Motor neuron (in vitro differentiated cells): ENCODE measurements at regions not wholly inside any gene's neighbourhood (a gene's known extent, or its start where the extent isn't known, plus 50 kb on each side); places are given as distances from the start of the nearest gene placed in this dataset.
A peak's percentile ranks its signal among the peaks of the same experiment; 100 is the strongest.
"Not testable (repeated sequence)": the region's sequence is repeated elsewhere in the genome, so short reads cannot be mapped to it uniquely, and the experiment has no call there.

Experiments
- ATAC-seq, 8 experiments: fragments of 200-7000 bp; cut with Tn5 transposase; replicated peaks in 6 of 8; 2 replicates each; pipeline ENCODE4 v1.8.0; 2021; ENCODE audit warnings: mild to moderate bottlenecking in 8 of 8, moderate library complexity in 8 of 8
- H3K27ac ChIP-seq, 2 donors: fragments of 250-450 bp; sonication (Bioruptor Pico); 2 replicates each; pipeline ENCODE4 v1.9.0; 2021; ENCODE audit warnings: antibody characterized with exemption in 2 of 2, mild to moderate bottlenecking in 2 of 2, moderate library complexity in 1 of 2
- H3K4me1 ChIP-seq, 2 donors: fragments of 250-450 bp; sonication (Bioruptor Pico); replicated peaks in 1 of 2; 2 replicates each; pipeline ENCODE4 v1.6.1; 2021; ENCODE audit warnings: antibody characterized with exemption in 2 of 2, mild to moderate bottlenecking in 2 of 2, moderate library complexity in 1 of 2
- H3K4me3 ChIP-seq, 5 donors: fragments of 250-450 bp; sonication (Bioruptor Pico); 2 replicates each; pipeline ENCODE4 v1.9.0; 2021; ENCODE audit warnings: antibody characterized with exemption in 5 of 5, mild to moderate bottlenecking in 5 of 5, moderate library complexity in 4 of 5
- WGBS, 10 experiments: fragments of 450-650 bp; shearing (Covaris generic); methylation state at CpG; one replicate each; pipeline ENCODE4 v1.0.0; 2022; 5-methylcytosine and 5-hydroxymethylcytosine counted together
- in situ Hi-C, 9 experiments: fragments of 400-800 bp; cut with MboI; loops; one replicate each; pipeline ENCODE4 v1.15.0; 2021; ENCODE audit warnings: low sequenced_read_pairs in 9 of 9, low pct_unique_long_range_greater_than_20kb in 2 of 9; ENCODE audit not compliant: unreplicated experiment in 9 of 9

- in situ Hi-C loops, result loop anchor here (25.0 kb wide), 5 partner anchors 111 to 536 kb away; no protein-coding TSS in a partner anchor
- H3K4me1 ChIP-seq, result peaks cover 6 to 13% of the 10 kb centered on the region in 2 donors
- no peak overlapping the region for H3K4me3 ChIP-seq
- 0 to 29% (median 6%) methylated on average over 1 to 8 of the region's 14 CpGs; no CpG with 5 or more reads in 6 of the 10 experiments for WGBS, 10 experiments
- no peak overlapping the region for H3K27ac ChIP-seq
- peak; percentile 30 to 85 (median 43) for ATAC-seq
Observed at GRCh38 chr2:64873472-64873924, 115.7 kb upstream of the SLC1A4 start.

DNA sequence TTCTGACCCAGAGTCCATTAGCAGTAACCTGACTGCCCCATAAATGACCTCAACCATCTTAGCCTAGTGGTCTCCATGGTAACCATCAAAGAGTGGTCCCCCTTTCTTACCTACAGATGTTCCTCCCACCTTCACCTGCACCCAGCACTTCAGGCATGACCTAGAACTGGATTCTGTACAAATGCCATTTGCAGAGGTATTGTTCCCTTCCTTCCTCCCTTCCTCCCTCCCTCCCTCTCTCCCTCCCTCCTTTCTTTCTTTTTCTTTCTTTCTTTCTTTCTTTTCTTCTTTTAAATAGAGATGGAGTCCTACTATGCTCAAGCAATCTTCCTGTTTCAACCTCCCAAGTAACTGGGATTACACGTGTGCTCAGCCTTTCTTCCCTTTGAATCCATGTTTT lies 114.6 kb upstream of the SLC1A4 start:
- Histone ChIP-seq H3K4me1 (peaks cover 6 to 13% of the 10 kb centered on the region in 2 donors), H3K4me3 (no peak overlapping the region), H3K27ac (no peak overlapping the region)
- 33 to 100% (median 81%) methylated on average over 1 of the region's 1 CpG for WGBS, 10 experiments
- in situ Hi-C loops, result loop anchor here (25.0 kb wide), 5 partner anchors 112 to 537 kb away; no protein-coding TSS in a partner anchor
- ATAC-seq, result no peak

- Histone ChIP-seq H3K4me3 (no peak overlapping the region), H3K4me1 (peaks cover 6 to 13% of the 10 kb centered on the region in 2 donors), H3K27ac (no peak overlapping the region)
- no peak for ATAC-seq
- 0 to 94% (median 50%) methylated on average over 1 to 2 of the region's 2 CpGs for WGBS, 10 experiments
- in situ Hi-C loops, result loop anchor here in 1 of 9 experiments (25.0 kb wide), 1 partner anchor 838 kb away; no protein-coding TSS in a partner anchor
Observed at GRCh38 chr2:64875368-64875767, 113.8 kb upstream of the SLC1A4 start.

DNA sequence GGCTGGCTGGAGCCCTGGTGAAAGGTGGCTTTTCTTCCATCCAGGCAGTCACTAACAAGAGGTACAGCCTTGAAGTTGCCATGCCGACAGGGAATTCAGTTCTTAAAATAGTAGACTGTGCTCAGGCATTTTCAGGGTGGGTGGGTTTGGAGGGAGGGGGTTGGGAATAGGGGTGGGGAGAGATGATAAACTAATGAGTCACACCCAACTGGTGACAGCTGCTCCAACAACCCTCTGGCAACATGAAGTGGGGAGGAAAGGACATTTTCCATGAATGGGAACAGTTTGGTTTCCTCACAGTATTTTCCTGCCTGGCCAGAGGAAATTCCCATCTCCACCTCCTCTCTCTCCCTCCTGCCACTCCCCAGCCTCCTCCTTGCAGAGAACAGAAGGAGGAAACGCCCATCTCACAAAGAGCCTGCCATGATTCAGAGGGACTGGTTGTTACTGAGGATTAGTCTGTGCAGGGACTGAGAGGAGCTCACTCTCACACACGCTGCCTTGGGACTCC lies 113.0 kb upstream of the SLC1A4 start:
- H3K4me3 ChIP-seq, result no peak overlapping the region
- 0 to 17% (median 0%) methylated on average over 1 of the region's 3 CpGs; no CpG with 5 or more reads in 5 of the 10 experiments for WGBS, 10 experiments
- in situ Hi-C loops, result loop anchor here in 1 of 9 experiments (25.0 kb wide), 1 partner anchor 839 kb away; no protein-coding TSS in a partner anchor
- H3K27ac ChIP-seq, result no peak overlapping the region
- peak; percentile 92 to 94 (median 93) for ATAC-seq
- peaks cover 6 to 13% of the 10 kb centered on the region in 2 donors for H3K4me1 ChIP-seq

DNA sequence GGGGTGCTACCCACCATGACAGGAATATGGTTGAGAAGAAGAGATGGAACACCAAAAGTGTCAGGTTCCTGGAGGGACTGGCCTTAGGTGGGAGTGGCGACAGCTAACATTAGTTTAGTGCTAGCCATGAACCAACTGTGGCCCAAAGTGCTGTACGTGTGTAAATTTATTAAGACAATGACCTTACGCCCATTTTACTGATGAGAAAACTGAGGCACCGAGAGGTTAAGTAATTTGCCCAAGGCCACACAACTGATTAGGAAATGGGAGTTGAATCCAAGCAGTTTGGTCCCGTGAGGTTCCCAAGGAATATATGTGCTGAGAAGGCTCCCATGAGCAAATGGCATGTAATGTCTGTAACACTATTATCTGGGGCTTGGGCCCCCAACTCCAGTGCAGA lies 109.5 kb upstream of the SLC1A4 start:
- ATAC-seq, result no peak
- Histone ChIP-seq H3K4me1 (peaks cover 6 to 10% of the 10 kb centered on the region in 2 donors), H3K4me3 (no peak overlapping the region), H3K27ac (no peak overlapping the region)
- 88 to 100% (median 93%) methylated on average over 1 to 4 of the region's 5 CpGs; no CpG with 5 or more reads in 3 of the 10 experiments for WGBS, 10 experiments
- in situ Hi-C loops, result loop anchor here in 1 of 9 experiments (25.0 kb wide), 1 partner anchor 842 kb away; no protein-coding TSS in a partner anchor

DNA sequence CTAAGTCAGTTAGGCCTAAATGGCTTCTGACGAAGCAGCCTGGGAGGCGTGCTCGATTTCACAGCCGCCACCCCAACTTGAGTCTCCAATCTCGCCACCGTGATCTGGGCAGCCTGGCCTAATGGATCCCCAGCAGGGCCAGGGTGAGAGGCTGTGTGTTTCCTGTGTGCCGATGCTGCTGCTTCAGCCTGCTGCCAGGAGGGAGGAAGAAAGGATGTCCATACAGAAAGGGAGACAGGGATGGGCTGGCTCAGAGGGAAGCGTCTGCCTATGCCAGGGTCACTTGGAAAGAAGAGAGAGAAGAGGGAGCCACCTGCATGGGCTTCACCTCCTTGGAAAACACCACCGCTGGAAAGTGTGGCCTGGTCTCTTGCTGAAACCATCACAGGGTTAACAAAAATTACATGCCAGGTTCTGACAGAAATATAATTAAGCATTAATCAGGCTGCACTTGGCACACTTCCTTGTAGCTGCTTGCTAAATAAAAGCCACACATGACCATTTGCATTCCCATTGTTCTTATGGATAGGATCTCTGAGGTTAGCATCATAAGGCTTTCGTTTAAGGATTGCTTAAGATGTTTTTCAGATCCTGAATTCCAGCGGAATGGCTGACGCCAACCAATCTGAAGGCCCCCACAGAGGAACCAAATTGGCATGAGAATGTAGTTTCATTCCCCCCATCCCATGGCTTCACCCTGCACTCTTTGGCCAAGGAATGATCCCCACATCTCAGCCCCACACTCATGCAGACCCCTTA lies 108.8 kb upstream of the SLC1A4 start:
- Histone ChIP-seq H3K27ac (no peak overlapping the region), H3K4me3 (no peak overlapping the region), H3K4me1 (peaks cover 6 to 10% of the 10 kb centered on the region in 2 donors)
- in situ Hi-C loops, result loop anchor here in 1 of 9 experiments (25.0 kb wide), 1 partner anchor 843 kb away; no protein-coding TSS in a partner anchor
- 0 to 100% (median 61%) methylated on average over 1 to 12 of the region's 12 CpGs; no CpG with 5 or more reads in 1 of the 10 experiments for WGBS, 10 experiments
- ATAC-seq, result no peak

DNA sequence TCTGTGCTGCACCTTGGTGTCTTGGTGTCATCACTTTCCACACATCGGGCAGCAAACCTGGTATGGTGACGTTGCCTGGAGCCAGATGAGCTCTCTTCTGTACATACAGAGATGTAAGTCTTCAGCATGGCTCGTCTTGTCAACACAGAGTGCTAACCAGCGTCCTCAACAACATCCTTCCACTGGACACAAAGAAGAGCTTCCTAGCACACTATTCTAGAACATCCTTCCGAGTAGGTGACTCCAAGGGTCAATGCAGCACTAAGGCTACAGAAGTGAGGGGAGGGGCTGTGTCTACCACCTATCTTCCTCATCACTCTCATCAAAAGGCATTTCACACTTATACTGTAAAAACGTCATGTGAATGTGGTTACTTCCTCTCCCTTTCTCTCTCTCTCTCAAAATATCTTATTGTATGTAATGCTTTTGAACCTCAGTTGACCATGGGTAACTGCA lies 108.1 kb upstream of the SLC1A4 start:
- Histone ChIP-seq H3K4me1 (peaks cover 6% of the 10 kb centered on the region in 2 donors), H3K27ac (no peak overlapping the region), H3K4me3 (no peak overlapping the region)
- ATAC-seq, result no peak
- in situ Hi-C loops, result loop anchor here in 1 of 9 experiments (25.0 kb wide), 1 partner anchor 844 kb away; no protein-coding TSS in a partner anchor
- WGBS, 10 experiments, result 17 to 93% (median 88%) methylated on average over 1 to 5 of the region's 6 CpGs; no CpG with 5 or more reads in 5 of the 10 experiments

GRCh38 chr2:64887565-64887964 lies 101.6 kb upstream of the SLC1A4 start:
- in situ Hi-C loops, result loop anchor here in 1 of 9 experiments (25.0 kb wide), 1 partner anchor 850 kb away; no protein-coding TSS in a partner anchor
- Histone ChIP-seq H3K4me1 (no peaks in the 10 kb centered on the region), H3K27ac (no peak overlapping the region), H3K4me3 (no peak overlapping the region)
- no peak for ATAC-seq
- 70 to 100% (median 87%) methylated on average over 1 to 4 of the region's 5 CpGs; no CpG with 5 or more reads in 2 of the 10 experiments for WGBS, 10 experiments

GRCh38 chr2:64888591-64889309 lies 100.4 kb upstream of the SLC1A4 start:
- ATAC-seq, result peak in 2 of 8 experiments; percentile 44 to 66
- H3K4me3 ChIP-seq, result no peak overlapping the region
- H3K27ac ChIP-seq, result no peak overlapping the region
- H3K4me1 ChIP-seq, result no peaks in the 10 kb centered on the region
- 0 to 100% (median 89%) methylated on average over 1 to 6 of the region's 11 CpGs; no CpG with 5 or more reads in 3 of the 10 experiments for WGBS, 10 experiments
- in situ Hi-C loops, result loop anchor here in 1 of 9 experiments (25.0 kb wide), 1 partner anchor 851 kb away; no protein-coding TSS in a partner anchor

DNA sequence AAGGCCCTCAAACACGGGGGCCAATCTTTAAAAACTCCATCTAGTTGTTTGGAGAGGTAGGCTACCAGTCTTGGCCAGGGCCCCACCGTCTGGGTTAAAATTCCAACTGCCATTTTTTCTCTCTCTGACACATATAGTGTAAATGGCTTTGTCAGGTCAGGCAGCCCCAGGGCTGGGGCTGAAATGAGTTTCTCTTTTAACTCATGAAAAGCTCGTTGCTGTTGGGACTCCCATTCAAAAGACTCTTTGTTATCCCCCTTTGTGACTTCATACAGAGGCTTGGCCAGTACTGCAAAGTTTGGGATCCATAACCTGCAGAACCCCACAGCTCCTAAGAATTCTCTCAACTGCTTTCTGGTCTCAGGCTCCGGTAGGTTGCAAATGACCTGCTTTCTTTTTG lies 99.4 kb upstream of the SLC1A4 start:
- H3K27ac ChIP-seq, result no peak overlapping the region
- WGBS, 10 experiments, result 0 to 50% (median 30%) methylated on average over 1 to 3 of the region's 4 CpGs; no CpG with 5 or more reads in 3 of the 10 experiments
- H3K4me1 ChIP-seq, result no peaks in the 10 kb centered on the region
- no peak overlapping the region for H3K4me3 ChIP-seq
- ATAC-seq, result no peak
- in situ Hi-C loops, result loop anchor here in 1 of 9 experiments (25.0 kb wide), 1 partner anchor 853 kb away; no protein-coding TSS in a partner anchor

DNA sequence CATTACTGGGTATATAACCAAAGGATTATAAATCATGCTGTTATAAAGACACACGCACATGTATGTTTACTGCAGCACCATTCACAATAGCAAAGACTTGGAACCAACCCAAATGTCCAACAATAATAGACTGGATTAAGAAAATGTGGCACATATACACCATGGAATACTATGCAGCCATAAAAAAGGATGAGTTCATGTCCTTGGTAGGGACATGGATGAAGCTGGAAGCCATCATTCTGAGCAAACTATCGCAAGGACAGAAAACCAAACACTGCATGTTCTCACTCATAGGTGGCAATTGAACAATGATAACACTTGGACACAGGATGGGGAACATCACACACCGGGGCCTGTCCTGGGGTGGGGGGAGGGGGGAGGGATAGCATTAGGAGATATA lies 92.6 kb upstream of the SLC1A4 start:
- H3K4me3 ChIP-seq, ATAC-seq, H3K4me1 ChIP-seq, H3K27ac ChIP-seq: not testable (repeated sequence)
- 33 to 100% (median 62%) methylated on average over 1 to 2 of the region's 3 CpGs; no CpG with 5 or more reads in 6 of the 10 experiments for WGBS, 10 experiments
- in situ Hi-C loops, result loop anchor here in 1 of 9 experiments (25.0 kb wide), 1 partner anchor 859 kb away; no protein-coding TSS in a partner anchor

GRCh38 chr2:64899081-64899865 lies 89.9 kb upstream of the SLC1A4 start:
- Histone ChIP-seq H3K4me3 (no peak overlapping the region), H3K4me1 (no peaks in the 10 kb centered on the region), H3K27ac (no peak overlapping the region)
- no peak for ATAC-seq
- 43 to 98% (median 85%) methylated on average over 3 to 20 of the region's 37 CpGs for WGBS, 10 experiments
- in situ Hi-C loops, result loop anchor here in 1 of 9 experiments (25.0 kb wide), 1 partner anchor 862 kb away; no protein-coding TSS in a partner anchor
